Liver (tissue), 3 donors: ENCODE measurements at regions not wholly inside any gene's neighbourhood (a gene's known extent, or its start where the extent isn't known, plus 50 kb on each side); places are given as distances from the start of the nearest gene placed in this dataset.

Experiments used
- GABPA ChIP-seq, 2 donors: IDR thresholded peaks in 1 of 2; conservative IDR thresholded peaks in 1 of 2; 2 replicates each; pipeline ENCODE4 v1.6.1; 2016; ENCODE audit warnings: antibody characterized with exemption in 2 of 2, mild to moderate bottlenecking in 1 of 2, moderate library complexity in 1 of 2
- JUND ChIP-seq, 2 donors: IDR thresholded peaks; 2 replicates each; pipeline ENCODE4 v1.6.1; 2016; ENCODE audit warnings: antibody characterized with exemption in 2 of 2
- MAX ChIP-seq: IDR thresholded peaks from 2 replicates; pipeline ENCODE4 v1.6.1; 2016; ENCODE audit warnings: antibody characterized with exemption
- RAD21 ChIP-seq, 2 donors: IDR thresholded peaks; 2 replicates each; pipeline ENCODE4 v1.6.1; 2016; ENCODE audit warnings: antibody characterized with exemption in 2 of 2, mild to moderate bottlenecking in 2 of 2
- REST ChIP-seq: IDR thresholded peaks from 2 replicates; pipeline ENCODE4 v1.6.1; 2016; ENCODE audit warnings: antibody characterized with exemption, mild to moderate bottlenecking
- RXRA ChIP-seq, 2 donors: IDR thresholded peaks; 2 replicates each; pipeline ENCODE4 v1.6.1; 2017 to 2018; ENCODE audit warnings: antibody characterized with exemption in 2 of 2, mild to moderate bottlenecking in 1 of 2
- TAF1 ChIP-seq: conservative IDR thresholded peaks from 2 replicates; pipeline ENCODE4 v1.6.1; 2016; ENCODE audit warnings: antibody characterized with exemption, mild to moderate bottlenecking
- YY1 ChIP-seq: IDR thresholded peaks from 2 replicates; pipeline ENCODE4 v1.6.1; 2016; ENCODE audit warnings: antibody characterized with exemption, mild to moderate bottlenecking
- TF ChIP-seq, protein P1 (sequence below): fragments of 150-350 bp; IDR thresholded peaks from 2 replicates; pipeline ENCODE4 v1.5.1; 2017; ENCODE audit warnings: improper control_type of control experiment, low read depth, low read length; ENCODE audit not compliant: missing input control
- TF ChIP-seq, protein P2 (sequence below): IDR thresholded peaks from 2 replicates; pipeline ENCODE4 v1.6.1; 2016; ENCODE audit warnings: antibody characterized with exemption
- donor health status: healthy.
- donor health status: healthy.

- TF ChIP-seq, protein P1, sequence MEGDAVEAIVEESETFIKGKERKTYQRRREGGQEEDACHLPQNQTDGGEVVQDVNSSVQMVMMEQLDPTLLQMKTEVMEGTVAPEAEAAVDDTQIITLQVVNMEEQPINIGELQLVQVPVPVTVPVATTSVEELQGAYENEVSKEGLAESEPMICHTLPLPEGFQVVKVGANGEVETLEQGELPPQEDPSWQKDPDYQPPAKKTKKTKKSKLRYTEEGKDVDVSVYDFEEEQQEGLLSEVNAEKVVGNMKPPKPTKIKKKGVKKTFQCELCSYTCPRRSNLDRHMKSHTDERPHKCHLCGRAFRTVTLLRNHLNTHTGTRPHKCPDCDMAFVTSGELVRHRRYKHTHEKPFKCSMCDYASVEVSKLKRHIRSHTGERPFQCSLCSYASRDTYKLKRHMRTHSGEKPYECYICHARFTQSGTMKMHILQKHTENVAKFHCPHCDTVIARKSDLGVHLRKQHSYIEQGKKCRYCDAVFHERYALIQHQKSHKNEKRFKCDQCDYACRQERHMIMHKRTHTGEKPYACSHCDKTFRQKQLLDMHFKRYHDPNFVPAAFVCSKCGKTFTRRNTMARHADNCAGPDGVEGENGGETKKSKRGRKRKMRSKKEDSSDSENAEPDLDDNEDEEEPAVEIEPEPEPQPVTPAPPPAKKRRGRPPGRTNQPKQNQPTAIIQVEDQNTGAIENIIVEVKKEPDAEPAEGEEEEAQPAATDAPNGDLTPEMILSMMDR, result no peak
- TF ChIP-seq MAX, result no peak
- TF ChIP-seq, protein P2, sequence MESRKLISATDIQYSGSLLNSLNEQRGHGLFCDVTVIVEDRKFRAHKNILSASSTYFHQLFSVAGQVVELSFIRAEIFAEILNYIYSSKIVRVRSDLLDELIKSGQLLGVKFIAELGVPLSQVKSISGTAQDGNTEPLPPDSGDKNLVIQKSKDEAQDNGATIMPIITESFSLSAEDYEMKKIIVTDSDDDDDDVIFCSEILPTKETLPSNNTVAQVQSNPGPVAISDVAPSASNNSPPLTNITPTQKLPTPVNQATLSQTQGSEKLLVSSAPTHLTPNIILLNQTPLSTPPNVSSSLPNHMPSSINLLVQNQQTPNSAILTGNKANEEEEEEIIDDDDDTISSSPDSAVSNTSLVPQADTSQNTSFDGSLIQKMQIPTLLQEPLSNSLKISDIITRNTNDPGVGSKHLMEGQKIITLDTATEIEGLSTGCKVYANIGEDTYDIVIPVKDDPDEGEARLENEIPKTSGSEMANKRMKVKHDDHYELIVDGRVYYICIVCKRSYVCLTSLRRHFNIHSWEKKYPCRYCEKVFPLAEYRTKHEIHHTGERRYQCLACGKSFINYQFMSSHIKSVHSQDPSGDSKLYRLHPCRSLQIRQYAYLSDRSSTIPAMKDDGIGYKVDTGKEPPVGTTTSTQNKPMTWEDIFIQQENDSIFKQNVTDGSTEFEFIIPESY, result no peak
- no peak for TF ChIP-seq RAD21 (IDR thresholded peaks at IDR 0.05)
- TF ChIP-seq GABPA (IDR thresholded peaks at IDR 0.05 in 1 of 2, conservative IDR thresholded peaks at IDR 0.05 in 1 of 2), result no peak
- TF ChIP-seq REST, result no peak
- no peak for TF ChIP-seq RXRA (IDR thresholded peaks at IDR 0.05)
- TF ChIP-seq YY1, result no peak
- no peak for TF ChIP-seq TAF1
- TF ChIP-seq JUND (IDR thresholded peaks at IDR 0.05), result no peak
Observed at GRCh38 chr11:21656065-21656464, 536.8 kb upstream of the ANO5 start.
